DMS53 treated with DMSO at 0.1 percent for 48 hours (cell line): ENCODE measurements at regions not wholly inside any gene's neighbourhood (a gene's known extent, or its start where the extent isn't known, plus 50 kb on each side); places are given as distances from the start of the nearest gene placed in this dataset.
"Not testable (repeated sequence)": the region's sequence is repeated elsewhere in the genome, so short reads cannot be mapped to it uniquely, and the experiment has no call there.

ENCODE experiments used
- DNase-seq: peaks from one replicate; lab custom pipeline; 2025; ENCODE audit not compliant: unreplicated experiment; lab: John Stamatoyannopoulos, UW

DNA sequence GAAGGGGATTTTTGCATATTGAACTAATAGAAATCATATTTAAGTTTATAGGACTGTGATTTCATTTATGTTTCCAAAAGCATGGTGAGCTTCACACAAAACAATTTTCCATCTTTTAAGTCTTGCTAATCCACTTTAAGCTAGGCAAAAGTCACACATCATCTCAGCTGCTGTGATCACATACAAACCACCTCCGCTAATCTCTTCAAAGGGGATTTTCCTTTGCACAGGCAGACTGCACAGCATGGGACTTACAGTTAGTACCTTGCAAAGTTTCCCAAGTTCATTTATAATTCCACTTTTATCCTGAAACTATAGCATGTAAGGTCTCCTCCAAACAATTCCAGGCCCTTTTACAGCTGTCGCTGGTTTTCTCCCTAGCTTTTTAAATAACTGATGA is 225.1 kb upstream of the CNTN3 start:
- DNase-seq, result no peak

DNA sequence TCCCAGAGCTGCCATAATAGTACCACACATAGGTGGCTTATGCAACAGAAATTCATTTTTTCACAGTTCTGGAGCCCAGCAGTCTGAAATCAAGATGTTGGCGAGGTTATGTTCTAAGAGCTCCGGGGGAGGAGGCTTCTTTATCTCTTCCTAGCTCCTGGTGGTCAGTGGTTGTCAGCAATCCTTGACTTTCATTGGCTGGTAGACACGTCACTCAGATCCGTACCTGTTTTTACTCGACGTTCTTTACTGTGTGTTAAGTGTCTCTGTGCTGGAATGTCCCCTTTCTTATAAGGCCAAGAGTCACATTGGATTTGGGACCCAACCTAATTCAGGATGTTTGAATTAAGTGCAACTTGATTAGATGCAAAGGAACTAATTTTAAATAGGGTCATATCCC is 218.5 kb upstream of the CNTN3 start:
- DNase-seq, result no peak

DNA sequence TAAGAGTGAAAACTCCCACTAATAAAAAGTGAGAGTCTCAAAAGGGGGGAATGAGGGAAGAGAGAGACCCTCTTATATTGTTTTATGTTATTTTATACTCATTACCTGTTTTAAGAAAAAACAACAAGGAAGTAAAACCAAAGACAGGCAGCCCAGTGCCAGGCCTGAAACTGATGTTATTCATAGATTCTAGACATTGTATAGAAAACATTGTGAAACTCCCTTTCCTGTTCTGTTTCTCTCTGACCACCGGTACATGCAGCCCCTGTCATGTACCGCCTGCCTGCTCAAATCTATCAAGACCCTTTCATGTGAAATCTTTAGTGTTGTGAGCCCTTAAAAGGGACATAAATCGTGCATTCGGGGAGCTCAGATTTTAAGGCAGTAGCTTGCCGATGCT is 216.4 kb upstream of the CNTN3 start:
- DNase-seq, result not testable (repeated sequence)

DNA sequence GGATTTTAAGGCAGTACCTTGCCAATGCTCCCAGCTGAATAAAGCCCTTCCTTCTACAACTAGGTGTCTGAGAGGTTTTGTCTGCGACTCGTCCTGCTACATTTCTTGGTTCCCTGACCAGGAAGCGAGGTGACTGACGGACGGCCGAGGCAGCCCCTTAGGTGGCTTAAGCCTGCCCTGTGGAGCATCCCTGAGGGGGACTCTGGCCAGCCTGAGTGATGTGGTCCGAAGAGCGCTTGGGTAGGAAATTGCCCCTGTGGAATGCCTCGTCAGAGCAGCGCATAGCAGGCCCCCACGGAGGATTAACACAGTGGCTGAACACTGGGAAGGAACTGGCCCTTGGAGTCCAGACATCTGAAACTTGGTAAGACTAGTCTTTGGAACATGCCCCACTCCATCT is 210.9 kb upstream of the CNTN3 start:
- DNase-seq, result not testable (repeated sequence)

DNA sequence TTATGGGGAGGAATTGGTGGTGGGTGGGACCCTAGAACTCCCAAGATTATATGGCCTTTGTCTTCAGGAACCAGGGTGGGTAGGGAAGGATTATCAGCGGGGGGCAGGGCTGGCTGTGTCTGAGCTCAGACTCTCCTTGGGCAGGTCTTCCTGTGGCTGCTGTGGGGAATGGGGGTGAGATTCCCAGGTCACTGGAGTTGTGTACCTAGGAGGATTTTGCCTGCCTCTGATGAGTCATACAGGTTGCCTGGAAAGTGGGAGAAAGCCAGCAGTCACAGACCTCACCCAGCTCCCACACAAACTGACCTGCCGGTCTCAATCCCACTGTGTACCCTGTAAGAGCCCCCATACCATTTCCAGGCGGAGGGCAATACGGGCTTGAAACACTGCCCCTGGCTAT is 209.9 kb upstream of the CNTN3 start:
- DNase-seq, result no peak

DNA sequence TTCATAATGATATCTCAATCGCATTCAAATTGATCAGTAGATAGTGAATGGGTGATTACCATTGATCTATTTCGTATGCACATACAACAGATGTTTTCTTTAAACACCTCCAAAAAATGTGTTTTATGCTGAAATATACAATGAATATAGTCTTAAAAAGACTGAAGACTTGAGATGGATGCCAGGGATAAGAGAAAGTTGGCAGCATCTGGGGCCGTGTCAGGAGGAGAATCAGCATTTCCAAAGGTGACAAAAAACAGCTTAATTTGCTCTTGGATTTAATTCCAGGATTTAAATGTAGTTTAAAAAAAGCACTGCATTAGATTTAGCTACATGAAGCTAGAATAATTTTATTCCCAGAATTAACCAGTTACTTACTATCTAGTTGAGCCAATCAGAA is 199.7 kb upstream of the CNTN3 start:
- DNase-seq, result no peak

DNA sequence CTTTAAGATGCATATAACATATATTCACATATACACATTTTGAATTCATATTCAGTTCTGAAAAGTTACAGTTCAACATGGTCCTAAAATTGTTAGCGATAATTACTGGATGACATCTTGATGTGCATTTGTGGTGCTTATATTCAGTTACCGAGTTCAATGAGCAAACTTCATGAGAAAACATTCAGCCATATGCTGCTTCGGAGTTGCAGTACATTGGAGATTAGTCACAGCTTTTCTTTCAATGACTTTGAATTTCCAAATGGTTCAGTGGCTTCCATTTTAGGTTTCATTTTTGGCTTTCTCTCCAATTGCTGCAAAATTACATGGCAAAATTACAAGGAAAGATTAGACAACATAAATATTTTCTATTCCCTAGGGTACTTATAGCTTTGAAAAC is 198.3 kb upstream of the CNTN3 start:
- DNase-seq, result no peak

DNA sequence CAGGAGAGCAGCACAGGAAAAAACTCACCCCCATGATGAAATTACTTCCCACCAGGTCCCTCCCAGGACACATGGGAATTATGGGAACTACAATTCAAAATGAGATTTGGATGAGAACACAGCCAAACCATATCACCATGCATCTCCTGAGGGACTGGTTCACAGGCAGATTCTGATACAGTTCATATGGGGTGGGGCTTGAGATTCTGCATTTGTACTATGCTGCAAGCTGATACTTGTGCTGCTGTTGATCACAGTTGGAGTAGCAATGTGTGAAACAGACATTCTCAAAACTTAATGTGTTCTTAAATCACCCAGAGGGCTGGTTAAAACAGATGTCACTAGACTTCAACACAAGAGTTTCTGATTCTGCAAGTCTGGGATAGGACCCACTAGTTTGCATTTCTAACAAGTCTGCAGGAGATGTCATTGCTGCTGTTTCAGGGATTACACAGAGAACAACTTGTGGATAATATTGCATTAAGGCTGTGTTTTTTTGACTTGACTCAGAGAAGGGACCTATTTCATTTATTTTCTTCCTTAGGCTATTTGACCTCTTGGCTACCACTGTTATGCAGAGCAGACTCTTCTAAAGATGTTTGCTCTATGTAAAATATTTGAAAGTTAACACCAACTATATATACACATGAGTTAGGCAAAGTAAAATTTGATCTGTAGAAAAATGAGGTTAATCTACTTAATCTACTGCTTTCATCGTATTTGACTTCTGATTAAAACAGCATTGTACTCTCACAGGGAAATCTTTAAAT is 194.2 kb upstream of the CNTN3 start:
- DNase-seq, result no peak

DNA sequence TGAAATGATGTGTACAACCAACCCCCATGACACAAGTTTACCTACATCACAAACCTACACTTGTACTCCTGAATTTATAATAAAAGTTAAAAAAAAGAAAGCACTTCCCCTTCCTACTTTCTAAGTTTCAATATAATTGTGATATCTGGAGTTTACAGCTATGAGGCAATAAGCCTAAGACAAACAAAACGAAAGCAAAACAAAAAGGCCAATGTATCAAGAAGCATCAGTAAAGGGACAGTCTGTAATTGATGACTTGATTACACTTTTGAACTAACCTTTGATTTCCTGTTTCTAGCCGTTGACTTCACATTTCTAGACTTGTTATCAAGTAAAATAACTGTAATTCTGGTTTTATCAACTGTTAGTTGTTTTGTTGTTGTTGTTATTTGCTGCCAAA is 187.5 kb upstream of the CNTN3 start:
- no peak for DNase-seq

DNA sequence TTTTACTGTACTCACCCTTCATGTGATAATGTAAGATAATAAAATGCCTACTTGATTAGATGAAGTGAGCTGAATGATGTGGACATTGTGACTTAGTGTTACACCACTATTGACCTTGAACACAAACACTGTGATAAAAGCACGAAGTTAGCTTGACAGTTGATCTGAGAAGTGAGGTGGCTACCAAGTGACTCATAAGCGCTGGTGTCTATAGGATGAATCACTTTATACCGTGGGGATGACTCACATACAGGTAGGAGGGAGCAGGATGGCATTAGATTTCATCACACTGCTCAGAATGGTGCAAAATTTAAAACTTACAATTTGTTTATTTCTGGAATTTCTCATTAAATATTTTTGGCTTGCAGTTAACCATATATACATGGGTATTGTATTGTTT is 174.7 kb upstream of the CNTN3 start:
- peak; percentile 15 for DNase-seq

DNA sequence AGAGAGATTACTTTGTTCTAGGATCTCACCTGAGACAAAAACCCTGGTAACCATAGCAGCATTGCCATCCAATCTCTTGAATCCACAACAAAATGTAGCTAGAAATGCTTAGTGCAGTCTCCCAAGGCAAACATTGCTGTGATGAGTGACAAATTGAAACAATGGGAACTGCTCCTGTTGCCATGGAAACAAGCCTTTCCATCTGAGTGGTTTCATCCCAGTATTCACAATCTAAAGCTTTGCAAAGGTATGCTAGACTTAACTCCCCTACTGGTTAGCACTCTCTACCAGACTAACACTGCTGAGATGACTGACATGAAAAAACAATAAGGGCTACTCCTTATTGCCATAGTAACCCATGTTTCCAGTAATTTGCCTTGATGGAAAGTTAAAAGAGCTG is 172.6 kb upstream of the CNTN3 start:
- no peak for DNase-seq

DNA sequence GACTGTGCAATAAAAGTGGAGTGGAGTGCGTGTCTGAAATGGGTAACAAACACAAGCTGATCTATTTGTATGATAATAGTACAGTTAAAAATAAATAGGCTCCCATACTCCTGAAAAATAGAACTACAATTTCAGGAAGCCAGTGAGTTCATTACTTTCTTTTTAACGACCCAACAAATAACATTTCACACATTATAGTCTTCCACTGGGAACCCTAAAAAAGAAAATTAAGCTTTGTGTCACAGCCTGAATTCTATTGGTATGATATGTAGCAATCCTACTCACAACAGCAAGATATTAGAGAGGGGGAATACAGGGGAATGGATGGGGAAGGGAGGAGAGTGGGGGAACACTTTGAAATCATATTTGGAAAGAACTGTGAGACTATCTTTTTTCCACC is 156.9 kb upstream of the CNTN3 start:
- no peak for DNase-seq

DNA sequence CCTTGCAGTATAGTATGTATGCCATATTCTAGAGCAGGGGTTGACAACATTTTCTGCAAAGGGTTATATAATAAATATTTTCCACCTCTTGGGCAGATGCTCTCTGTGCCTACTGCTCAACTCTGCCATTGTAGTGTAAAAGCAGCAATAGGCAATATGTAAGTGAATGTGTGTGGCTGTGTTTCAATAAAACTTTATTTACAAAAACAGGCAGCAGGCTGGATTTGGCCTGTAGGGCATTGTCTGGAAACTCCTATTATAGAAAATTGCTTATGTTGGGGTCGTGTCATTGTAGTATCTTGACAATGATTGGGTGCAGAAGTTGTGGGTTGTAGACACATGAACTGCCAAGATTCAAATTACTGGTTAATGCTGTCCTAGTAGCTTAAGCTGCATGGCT is 153.6 kb upstream of the CNTN3 start:
- no peak for DNase-seq

DNA sequence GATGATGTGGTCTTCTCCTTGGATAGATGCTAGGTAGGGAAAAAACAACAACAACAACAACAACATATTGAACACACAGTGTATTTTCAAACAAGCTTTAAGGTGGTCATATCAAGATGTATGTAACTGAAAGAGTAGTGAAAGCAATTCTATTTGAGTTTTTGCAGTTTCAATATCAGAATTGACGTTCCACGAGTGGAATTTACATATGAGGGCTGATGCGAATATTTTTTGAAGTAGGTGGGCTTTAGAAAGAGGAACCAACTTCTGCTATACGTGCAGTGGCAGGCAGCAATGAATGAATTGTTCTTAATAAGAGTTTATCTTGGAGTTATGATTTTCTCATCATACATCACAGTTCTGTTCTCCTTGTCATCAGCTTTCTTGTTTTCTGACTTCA is 151.9 kb upstream of the CNTN3 start:
- DNase-seq, result no peak

DNA sequence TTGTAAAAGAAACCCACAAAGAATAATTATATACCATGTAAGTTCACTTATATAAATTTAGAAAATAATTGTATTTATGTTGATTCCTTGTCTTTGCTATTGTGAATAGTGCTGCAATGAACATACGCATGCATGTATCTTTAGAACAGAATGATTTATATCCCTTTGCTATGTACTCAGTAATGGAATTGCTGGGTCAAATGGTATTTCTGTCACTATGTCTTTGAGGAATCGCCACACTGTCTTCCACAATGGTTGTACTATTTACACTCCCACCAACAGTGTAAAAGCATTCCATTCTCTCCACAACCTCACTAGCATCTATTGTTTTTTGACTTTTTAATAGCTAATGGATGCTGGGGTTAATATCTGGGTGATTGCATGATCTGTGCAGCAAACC is 149.4 kb upstream of the CNTN3 start:
- no peak for DNase-seq

DNA sequence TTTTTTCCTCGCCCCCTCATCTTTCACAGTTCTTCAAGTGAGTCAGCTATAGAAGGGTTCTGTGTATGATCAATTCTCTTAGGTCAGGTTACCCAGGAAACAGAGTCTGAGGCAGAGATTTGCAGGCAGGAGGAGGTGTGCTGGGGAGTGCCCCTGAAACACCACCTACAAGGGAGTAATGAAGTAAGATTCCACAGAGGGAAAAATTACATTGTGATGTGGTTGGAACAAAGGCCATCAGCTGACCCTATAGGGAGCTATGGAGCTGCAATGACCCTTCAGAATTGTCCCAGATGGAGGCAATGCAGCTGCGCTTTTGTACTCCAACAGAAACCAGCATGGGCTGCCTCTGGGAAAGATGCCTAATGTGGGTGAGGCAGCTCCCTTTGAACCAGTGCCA is 142.2 kb upstream of the CNTN3 start:
- DNase-seq, result no peak

DNA sequence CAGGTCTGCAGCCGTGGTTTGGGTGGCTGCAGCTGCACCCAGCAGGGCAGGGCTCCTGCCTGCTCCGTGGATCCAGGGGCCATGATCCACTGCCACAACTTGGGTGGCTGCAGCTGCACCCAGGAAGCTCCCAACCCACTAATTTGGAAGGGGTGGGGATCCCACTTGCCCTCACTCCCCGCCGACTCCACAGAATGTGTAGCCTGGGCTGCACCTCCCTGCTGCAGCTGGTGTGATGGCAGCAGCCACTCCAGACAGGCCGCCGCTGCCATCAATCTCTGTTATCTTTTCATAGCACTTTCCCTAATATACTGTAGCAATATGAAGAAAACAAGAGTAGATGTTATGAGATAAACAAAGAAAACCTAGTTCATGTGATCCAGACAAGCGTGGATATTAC is 137.8 kb upstream of the CNTN3 start:
- no peak for DNase-seq

DNA sequence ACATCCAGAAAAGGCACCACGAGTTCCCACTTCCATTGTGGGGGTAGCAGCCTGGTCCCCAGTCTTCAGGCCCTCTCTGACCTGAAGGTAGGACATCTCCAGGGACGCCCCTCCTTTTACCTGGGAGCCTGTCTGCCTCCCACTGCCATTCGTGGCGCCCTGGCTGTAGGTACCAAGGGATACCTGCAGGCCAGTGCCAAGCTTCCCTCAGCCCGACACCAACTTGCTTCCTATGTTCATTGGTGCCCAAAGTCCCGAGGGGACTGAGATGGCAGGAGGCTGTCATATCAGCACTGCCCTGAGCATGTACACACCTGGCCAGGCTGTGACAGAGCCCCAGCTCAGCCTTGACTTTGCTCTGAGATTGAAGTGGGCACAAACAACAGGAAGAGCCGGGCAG is 137.3 kb upstream of the CNTN3 start:
- no peak for DNase-seq

DNA sequence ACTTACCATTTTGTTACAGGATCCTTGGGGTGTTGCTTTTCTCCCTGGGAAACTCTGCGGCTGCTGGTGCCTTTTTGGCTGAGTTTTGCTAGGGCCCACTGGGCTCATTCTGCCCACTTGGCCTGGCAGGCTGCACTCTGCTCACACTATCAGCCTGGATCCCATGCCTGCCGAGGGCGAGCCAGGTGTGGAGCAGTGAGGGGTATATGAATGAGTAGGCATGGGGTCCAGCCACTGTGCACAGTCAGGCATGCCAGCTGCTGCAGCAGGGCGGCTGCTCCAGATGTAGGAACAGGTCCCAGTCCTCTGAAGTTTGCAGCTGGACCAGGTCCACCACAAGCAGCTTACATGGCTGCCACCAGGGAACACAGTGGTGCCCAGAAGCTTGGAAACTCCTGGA is 136.4 kb upstream of the CNTN3 start:
- DNase-seq, result no peak

DNA sequence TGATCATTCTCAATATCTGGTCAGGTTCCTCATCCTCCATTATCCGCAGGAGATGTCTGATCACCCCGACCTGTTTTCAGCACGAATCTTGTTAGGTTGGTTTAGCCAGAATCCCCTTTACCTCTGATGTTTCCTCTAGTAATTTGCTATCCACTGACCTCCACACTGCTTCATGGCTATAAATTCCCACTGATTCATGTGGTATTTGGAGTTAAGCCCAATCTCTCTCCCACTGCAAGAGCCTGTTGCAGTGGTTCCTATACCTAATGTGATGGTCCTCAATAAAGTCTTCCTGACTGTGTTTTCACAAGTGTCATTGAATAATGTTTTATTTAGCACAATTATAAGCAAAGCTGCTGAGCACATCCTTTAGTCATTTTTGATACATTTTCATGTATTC is 124.8 kb upstream of the CNTN3 start:
- no peak for DNase-seq

DNA sequence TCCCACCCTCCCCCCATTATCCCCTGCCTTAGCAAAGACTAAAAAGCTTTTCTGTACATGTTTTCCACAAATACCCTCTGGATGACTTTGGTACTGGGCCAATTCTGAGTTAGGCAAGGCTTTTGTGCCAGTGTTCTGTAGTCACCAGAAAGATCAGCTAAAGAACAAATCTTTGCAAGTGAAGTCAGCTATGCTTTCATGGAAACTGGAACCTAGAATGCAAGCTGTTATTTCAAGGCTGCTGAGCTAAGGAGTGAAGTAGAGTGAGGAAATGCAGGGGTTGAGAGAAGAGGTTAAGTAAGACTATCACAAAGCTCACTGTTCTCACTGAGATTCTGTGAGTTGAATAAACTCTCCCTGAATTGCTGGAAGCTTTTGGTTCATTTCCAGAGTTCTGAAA is 107.8 kb upstream of the CNTN3 start:
- no peak for DNase-seq

DNA sequence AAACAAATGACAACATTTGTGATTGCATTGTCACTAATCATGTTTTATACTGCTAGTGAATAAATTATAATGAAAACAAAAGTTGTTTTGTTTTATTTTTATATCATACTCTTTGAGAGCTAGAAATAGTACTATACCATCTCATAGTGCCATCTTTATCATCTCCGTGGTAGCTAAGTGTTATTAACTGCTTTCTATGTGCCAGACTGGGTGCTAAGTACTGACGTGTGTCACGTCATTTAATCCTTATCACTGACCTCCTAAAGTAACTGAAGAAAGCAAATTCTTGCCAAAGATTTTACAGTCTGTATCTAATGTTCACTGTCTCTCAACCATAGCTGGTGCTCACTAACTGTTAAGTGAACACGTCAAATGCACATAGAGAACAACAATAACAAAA is 99.5 kb upstream of the CNTN3 start:
- DNase-seq, result no peak

DNA sequence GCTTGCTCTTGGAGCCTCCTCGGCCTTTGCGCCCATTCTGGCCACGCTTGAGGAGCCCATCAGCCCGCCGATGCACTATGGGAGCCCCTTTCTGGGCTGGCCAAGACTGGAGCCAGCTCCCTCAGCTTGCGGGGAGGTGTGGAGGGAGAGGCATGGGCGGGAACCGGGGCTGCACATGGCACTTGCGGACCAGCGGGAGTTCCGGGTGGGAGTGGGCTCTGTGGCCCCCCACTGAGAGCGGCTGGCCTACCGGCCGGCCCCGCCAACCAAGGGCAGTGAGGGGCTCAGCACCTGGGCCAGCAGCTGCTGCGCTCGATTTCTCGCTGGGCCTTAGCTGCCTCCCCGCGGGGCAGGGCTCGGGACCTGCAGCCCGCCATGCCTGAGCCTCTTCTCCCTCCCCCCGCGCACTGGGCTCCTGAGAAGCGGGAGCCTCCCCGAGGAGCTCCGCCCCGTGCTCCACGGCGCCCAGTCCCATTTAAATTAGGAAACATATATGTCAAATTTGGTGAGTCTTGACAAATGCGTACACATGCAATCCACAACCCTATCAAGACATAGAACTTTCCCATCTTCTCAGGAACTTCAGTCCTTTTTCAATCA is 97.6 kb upstream of the CNTN3 start:
- no peak for DNase-seq
